Gastroesophageal sphincter (tissue), 4 donors: ENCODE measurements at regions not wholly inside any gene's neighbourhood (a gene's known extent, or its start where the extent isn't known, plus 50 kb on each side); places are given as distances from the start of the nearest gene placed in this dataset.
A peak's percentile ranks its signal among the peaks of the same experiment; 100 is the strongest.

Experiments used
- ATAC-seq: fragments of 150-250 bp; one replicate; pipeline ENCODE4 v1.9.1; 2016; ENCODE audit warnings: mild to moderate bottlenecking, moderate library complexity
- H3K27ac ChIP-seq, 4 donors: fragments of 200-600 bp; sonication (generic) in 3 of 4; 1 replicate in 3 of 4; 2 replicates in 1 of 4; pipeline ENCODE4 v1.5.1; 2016 to 2019
- H3K27me3 ChIP-seq: fragments of 200-600 bp; sonication (generic); one replicate; pipeline ENCODE4 v1.5.1; 2019
- H3K36me3 ChIP-seq, 2 donors: fragments of 200-600 bp; sonication (generic); one replicate each; pipeline ENCODE4 v1.5.1; 2019; ENCODE audit warnings: control low read depth in 1 of 2
- H3K4me1 ChIP-seq, 3 donors: fragments of 200-600 bp; sonication (generic); 1 replicate in 2 of 3; 2 replicates in 1 of 3; pipeline ENCODE4 v1.5.1; 2016 to 2019; ENCODE audit warnings: control low read depth in 2 of 3
- H3K4me3 ChIP-seq, 2 donors: fragments of 200-600 bp; sonication (generic); one replicate each; pipeline ENCODE4 v1.5.1; 2019; ENCODE audit warnings: mild to moderate bottlenecking in 1 of 2, moderate library complexity in 1 of 2
- H3K9me3 ChIP-seq, 3 donors: fragments of 200-600 bp; sonication (generic); one replicate each; pipeline ENCODE4 v1.5.1; 2017 to 2019; ENCODE audit warnings: control low read depth in 2 of 3
- CTCF ChIP-seq, 4 experiments: fragments of 200-600 bp in 2 of 4; fragments of 450-650 bp in 2 of 4; sonication (generic) in 1 of 4; IDR thresholded peaks; one replicate each; pipeline ENCODE4 v1.5.1; 2017 to 2019; ENCODE audit warnings: antibody characterized with exemption in 4 of 4, mild to moderate bottlenecking in 2 of 4, moderate library complexity in 2 of 4
- EP300 ChIP-seq: sonication (generic); formaldehyde crosslinking; IDR thresholded peaks from one replicate; pipeline ENCODE4 v1.6.1; 2017; ENCODE audit warnings: antibody characterized with exemption, mild to moderate bottlenecking
- POLR2A ChIP-seq, 2 donors: fragments of 450-650 bp; IDR thresholded peaks; one replicate each; pipeline ENCODE4 v1.6.1; 2017; ENCODE audit warnings: antibody characterized with exemption in 2 of 2, mild to moderate bottlenecking in 2 of 2, moderate library complexity in 1 of 2
- POLR2AphosphoS5 ChIP-seq: sonication (generic); formaldehyde crosslinking; IDR thresholded peaks from one replicate; pipeline ENCODE4 v1.6.1; 2017; ENCODE audit warnings: antibody characterized with exemption
- WGBS, 2 donors: methylation state at CpG; one replicate each; pipeline ENCODE4 v1.1.5; 2018; ENCODE audit warnings: low coverage in 1 of 2; 5-methylcytosine and 5-hydroxymethylcytosine counted together

- no peak for ATAC-seq
- WGBS, 2 donors: 65% methylated on average over 3 of the region's 5 CpGs; no CpG with 5 or more reads in 1 of the 2 donors
- Histone ChIP-seq H3K27ac (no peak overlapping the region), H3K9me3 (no peaks in the 10 kb centered on the region), H3K36me3 (no peaks in the 10 kb centered on the region), H3K4me1 (peaks cover 0 to 9% (median 0%) of the 10 kb centered on the region in 3 donors), H3K4me3 (no peak overlapping the region), H3K27me3 (no peaks in the 10 kb centered on the region)
- TF ChIP-seq CTCF (IDR thresholded peaks at IDR 0.05) (no peak), POLR2A (IDR thresholded peaks at IDR 0.05) (no peak), EP300 (no peak), POLR2AphosphoS5 (no peak)
Observed at GRCh38 chr20:18981962-18982539, 168.5 kb downstream of the SCP2D1 start.

GRCh38 chr20:18983796-18984195 is 170.2 kb downstream of the SCP2D1 start:
- 83% methylated on average over 5 of the region's 5 CpGs; no CpG with 5 or more reads in 1 of the 2 donors for WGBS, 2 donors
- Histone ChIP-seq H3K36me3 (no peaks in the 10 kb centered on the region), H3K4me3 (no peak overlapping the region), H3K27ac (no peak overlapping the region), H3K4me1 (peaks cover 0 to 9% (median 1%) of the 10 kb centered on the region in 3 donors), H3K27me3 (no peaks in the 10 kb centered on the region), H3K9me3 (no peaks in the 10 kb centered on the region)
- ATAC-seq: no peak
- TF ChIP-seq EP300: no peak
- no peak for TF ChIP-seq POLR2AphosphoS5
- TF ChIP-seq CTCF (IDR thresholded peaks at IDR 0.05): no peak
- no peak for TF ChIP-seq POLR2A (IDR thresholded peaks at IDR 0.05)

GRCh38 chr20:18984238-18985200 is 170.9 kb downstream of the SCP2D1 start:
- H3K27me3 ChIP-seq: no peaks in the 10 kb centered on the region
- peaks cover 0 to 9% (median 3%) of the 10 kb centered on the region in 3 donors for H3K4me1 ChIP-seq
- TF ChIP-seq POLR2A (IDR thresholded peaks at IDR 0.05): no peak
- peak in 1 of 4 experiments; percentile 8 for TF ChIP-seq CTCF (IDR thresholded peaks at IDR 0.05)
- H3K4me3 ChIP-seq: no peak overlapping the region
- WGBS, 2 donors: 62 to 75% methylated on average over 4 to 8 of the region's 13 CpGs
- peak; percentile 51 for ATAC-seq
- H3K27ac ChIP-seq: peak overlapping the region in 1 of 4 donors; percentile 69
- H3K36me3 ChIP-seq: no peaks in the 10 kb centered on the region
- H3K9me3 ChIP-seq: no peaks in the 10 kb centered on the region

GRCh38 chr20:18985551-18985950 is 172.0 kb downstream of the SCP2D1 start:
- TF ChIP-seq EP300: no peak
- TF ChIP-seq POLR2AphosphoS5: no peak
- no peak for TF ChIP-seq CTCF (IDR thresholded peaks at IDR 0.05)
- TF ChIP-seq POLR2A (IDR thresholded peaks at IDR 0.05): no peak
- Histone ChIP-seq H3K4me3 (no peak overlapping the region), H3K36me3 (no peaks in the 10 kb centered on the region), H3K4me1 (peaks cover 0 to 9% (median 3%) of the 10 kb centered on the region in 3 donors), H3K27me3 (no peaks in the 10 kb centered on the region), H3K9me3 (no peaks in the 10 kb centered on the region), H3K27ac (peak overlapping the region in 1 of 4 donors; percentile 69)
- ATAC-seq: no peak
- WGBS, 2 donors: no CpG with 5 or more reads among the region's 5 CpGs
